ENCODE measurements at regions not wholly inside any gene's neighbourhood (a gene's known extent, or its start where the extent isn't known, plus 50 kb on each side); places are given as distances from the start of the nearest gene placed in this dataset.

DNA sequence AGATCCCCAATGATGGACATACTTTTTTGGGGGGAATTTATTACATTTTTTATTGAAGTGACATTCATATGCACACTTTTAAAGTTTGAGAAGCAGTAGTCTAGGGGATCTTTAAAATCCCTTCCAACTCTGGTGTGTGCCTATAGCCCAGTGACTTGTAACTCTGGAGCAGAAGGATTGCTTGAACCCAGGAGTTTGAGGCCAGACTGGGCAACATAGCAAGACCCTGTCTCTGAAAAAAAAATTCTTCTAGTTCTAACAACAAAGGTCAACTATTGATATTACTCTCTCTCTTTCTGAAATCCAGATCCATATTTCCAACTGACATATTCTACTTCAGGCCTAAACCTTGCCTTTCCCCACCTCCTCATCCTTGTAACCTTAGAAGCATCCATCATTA lies 148.2 kb upstream of the SPRY4 start:
- DNase-seq, result no peak

DNA sequence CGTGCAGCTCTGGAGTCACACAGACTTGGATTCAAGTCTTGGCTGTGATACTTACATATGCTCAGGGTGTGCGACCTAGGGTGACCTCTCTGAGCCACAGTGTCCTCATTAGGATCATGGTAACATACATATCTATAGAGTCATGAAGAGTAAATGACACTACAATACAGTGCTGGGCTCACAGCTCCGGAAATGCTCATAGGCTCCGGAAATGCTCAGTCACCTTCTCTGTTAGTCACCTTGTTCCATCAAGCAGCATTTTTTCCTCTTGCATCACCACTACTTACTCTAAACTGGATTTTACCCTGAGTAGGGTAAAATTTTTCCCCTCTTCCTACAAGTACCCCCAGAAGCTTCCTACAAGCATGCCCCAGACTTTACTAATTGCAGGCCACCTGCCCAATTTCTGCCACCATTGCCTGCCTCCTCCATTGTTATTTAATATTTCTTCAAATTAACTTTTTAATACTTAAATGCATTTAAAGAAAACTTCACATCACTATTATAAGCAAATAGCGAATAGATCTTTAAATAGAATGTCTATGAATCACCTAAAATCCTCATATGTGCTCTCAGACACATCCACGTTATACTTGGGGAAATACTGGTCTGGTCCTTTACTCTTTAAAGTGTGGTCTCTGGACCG lies 147.6 kb upstream of the SPRY4 start:
- no peak for DNase-seq

DNA sequence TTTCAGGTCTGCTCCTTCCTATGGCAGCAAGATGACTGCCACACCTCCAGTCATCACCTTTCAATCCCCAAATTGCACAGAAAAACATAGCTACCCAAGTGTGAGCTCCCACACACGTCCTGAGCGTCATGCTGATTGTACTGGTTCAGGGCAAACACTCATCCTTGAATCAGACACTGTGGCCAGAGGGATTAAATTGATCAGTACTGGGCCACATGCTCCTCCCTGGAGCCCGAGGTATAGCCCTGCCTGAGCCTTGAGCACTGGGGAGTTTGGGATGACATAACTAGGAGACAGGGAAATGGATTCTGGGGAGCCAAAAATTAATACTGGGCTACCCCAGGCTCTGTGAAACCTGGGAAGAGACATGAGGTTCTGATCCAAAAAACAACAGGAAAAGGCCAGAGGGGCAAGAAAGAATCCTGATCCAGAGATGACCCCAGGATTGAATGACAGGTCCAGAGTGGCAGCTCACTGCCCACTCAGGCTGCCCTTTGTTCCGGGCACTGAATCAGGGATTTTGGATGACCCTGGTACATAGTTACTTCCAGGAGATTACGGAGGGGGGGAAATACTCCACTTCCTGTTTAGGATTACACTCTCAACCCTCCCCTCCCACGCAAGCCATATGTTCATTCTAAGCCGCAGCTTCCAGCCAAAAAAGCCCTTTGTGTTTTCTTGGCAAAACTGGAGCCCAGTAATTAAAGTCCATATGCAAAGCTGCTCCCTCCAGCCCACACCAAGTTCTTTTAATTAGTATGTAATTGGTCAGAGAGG lies 141.6 kb upstream of the SPRY4 start:
- DNase-seq, result peak in 1 of 2 experiments; percentile 48

DNA sequence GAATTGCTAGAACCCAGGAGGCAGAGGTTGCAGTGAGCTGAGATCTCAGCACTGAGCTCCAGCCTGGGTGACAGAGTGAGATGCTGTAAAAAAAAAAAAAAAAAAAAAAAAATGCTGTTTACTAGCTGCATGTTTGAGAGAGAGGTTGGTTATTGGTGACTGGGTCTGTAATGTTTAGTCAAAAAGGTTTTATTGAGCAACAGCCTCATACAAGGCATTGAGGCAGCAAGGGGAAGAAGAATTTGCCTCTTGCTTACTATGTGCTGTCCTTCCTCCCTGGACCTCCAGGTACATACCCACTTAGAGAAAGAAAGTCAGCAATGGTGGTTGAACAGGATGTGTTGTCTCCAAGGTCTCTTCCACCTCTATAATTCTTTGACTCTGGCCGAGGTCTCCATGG lies 140.7 kb upstream of the SPRY4 start:
- no peak for DNase-seq

DNA sequence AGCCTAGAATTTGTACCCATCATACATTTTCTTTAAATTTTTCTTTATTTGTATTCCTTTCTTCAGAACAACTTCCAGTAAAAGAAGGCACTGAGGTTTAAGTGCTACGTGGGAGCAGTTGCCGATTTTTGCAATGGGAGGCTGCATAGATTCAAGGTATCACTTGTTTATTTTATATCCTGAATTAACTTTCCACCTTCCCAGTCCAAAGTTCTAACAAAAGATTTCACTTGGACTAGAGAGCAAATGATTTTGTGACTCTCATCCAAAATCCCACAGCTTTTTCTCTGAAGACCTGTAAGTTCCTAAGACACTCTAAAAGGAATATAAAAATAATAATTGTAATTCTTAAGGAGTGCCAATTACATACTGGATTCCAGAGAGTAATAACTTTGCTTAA lies 139.1 kb upstream of the SPRY4 start:
- DNase-seq, result no peak

DNA sequence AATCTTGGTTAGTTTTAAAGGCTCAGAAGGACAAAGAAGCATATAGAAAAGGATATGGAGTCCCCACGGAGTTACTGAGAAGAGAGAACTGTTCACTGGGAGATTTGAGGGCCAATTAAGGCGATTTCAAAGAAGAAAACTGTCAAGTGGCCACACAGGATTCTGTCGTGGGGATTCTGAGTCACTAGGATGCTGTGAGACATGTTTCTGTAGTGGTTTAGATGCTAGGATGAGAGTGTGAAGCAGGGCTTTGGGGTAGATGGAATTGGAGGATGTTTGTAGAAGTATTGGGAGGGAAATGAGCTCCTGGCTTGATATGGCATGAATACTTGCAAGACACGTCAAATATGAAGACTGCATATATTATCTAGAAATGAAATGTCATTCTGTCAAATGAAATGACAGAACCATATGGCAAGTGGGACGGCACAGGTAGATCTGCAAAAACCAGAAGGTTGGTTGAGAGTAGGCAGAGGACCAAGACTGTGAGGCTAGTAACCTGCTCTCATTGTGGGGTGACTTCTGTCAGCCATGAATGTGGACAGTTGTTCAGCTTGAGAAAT lies 136.3 kb upstream of the SPRY4 start:
- DNase-seq, result no peak

DNA sequence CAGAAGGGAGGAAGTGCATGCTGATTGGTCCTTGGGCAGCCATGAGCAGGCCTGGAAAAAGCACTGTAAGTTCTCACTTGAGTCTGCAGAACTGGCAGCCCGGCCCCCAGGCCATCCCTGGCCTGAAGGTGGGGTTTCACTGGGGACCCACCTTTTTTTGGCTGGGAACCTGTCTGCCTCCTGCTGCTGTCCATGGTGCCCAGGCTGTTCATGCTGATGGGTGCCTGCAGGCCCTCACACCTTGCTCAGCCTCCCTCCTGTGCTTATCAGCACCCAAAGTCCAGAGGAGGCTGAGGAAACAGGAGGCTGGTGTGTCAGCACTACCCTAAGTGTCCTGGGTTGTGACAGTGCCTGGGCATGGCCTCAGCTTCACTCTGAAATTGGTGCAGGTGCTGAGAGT lies 134.4 kb upstream of the SPRY4 start:
- no peak for DNase-seq

DNA sequence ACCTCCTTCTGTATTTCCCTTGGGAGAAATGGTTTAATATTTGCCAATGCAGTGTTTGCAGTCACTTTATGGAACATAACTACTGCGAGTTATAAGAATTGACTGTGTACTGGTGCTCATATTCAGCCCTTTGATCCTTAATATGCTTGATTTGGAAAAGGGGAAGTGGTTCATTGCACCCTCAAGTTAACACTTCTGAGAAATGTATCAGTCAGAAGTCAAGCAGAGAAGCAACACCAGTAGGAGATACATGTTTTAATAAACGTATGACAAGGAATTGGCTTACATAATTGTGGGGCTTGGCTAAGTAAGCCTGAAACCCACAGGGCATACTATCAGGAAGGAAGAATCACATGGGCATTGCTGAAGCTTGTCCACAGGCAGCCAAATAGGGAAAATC lies 131.0 kb upstream of the SPRY4 start:
- no peak for DNase-seq

DNA sequence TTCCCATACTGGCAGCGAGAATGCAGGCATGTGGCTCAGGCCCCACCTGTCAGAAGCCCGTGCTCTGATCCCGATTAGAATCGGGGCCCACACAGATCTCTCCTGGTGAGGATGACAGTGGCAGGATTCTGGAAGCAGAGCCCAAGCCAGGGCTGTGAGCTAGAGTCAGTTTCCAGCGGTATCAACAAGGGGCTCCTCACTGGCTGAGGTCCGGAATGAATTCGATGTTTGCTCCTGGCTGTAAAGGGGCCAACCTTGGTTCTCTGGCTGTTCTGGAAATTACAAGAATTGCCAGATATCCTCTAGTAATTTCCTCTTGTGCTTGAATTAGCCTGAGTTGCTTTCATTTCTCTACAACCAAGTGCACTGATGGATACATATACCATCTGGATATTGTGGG lies 129.1 kb upstream of the SPRY4 start:
- DNase-seq, result no peak

DNA sequence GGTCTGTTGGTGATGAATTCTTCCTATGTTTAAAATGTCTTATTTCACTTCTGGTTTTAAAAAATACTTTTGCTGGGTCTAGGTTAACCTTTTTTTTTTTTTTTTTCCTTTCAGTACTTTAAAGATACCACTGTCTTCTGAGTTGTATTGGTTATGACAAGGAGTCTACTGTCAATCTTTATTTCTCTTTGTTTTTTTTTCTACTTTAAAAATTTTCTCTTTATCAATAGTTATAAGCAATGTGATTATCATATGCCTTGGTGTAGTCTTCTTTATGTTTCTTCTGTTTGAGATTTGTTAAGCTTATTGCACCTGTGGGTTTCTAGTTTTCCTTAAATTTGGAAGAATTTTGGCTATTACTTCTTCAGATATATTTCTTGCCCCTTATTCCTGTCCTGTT lies 125.6 kb upstream of the SPRY4 start:
- DNase-seq, result no peak

DNA sequence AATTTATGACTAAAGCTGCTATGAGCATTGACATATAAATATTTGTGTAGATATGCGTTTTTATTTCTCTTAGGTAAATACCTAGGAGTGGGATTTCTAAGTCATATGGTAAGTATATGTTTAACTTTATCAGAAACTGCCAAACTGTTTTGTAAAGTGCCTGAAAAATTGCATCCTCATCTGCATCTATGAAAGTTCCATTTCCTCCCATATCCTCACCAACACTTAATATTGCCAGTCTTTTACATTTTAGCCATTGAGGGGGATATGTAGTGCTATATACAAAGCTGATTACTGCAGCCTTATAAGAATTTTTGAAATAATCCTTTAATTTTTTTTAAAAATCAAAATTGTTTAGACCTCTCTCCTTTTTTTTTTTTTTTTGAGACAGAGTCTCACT lies 123.1 kb upstream of the SPRY4 start:
- no peak for DNase-seq

DNA sequence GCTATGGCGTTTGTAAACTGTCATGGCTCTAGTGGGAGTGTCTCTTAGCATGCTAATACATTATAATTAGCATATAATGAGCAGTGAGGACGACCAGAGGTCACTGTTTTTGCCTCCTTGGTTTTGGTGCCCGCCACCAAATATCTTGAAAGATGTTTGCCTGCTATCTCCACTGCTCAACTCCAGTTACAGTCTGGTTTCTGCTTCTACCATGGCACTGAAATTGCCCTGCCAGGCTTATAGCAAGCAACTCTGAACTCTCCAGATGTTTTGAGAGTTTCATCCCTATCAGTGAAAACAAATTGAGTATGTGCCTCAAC lies 122.1 kb upstream of the SPRY4 start:
- DNase-seq, result no peak

DNA sequence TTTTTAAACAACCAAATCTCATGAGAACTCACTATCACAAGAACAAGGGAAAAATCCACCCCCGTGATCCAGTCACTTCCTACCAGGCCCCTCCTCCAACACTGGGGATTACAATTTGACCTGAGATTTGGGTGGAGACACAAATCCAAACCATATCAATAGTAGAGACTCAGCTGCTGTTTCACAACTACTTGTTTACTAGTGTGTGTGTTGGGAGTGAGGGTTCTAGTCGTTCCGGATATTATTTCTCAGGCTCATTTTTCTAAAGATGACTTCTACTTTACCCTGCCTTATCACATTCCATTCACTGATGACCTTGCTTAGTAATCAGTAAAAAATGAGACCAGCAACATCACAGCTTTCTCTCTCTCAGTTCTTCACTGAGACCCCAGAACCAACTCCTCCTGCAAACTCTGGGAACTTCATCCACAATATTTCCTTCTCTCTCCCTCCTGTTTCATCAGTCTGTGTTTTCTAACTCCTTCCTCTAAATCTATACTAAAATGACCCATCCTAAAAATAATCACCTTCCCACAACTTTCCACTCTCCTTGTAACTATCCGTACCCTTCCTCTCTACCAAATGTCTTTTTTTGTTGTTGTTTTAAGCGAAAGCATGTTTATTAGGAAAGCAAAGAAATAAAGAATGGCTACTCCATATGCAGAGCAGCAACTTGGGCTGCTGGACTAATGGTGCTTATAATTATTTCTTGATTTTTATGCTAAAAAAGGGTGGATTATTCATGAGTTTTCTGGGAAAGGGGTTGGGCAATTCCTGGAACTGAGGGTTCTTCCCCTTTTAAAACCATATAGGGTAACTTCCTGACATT lies 121.5 kb upstream of the SPRY4 start:
- no peak for DNase-seq

DNA sequence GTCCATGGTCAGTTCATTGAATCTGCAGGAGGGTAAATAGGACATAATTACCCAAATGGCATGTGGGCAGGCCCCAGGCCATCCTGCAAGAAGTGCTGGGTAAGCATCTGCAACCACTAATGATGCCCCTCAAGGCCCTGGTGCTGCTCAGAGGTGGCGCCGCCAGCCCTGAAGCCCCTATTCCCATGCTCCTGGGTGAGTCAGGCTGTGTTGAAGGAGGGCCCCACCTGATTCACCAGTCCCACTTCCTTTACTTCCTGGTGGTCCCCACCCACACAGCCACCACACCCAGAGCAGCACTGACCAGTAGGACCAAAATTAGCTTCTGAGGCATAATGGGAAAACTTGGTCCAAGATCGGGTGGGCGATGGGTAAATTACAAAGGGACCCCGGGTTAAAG lies 120.4 kb upstream of the SPRY4 start:
- DNase-seq, result no peak

DNA sequence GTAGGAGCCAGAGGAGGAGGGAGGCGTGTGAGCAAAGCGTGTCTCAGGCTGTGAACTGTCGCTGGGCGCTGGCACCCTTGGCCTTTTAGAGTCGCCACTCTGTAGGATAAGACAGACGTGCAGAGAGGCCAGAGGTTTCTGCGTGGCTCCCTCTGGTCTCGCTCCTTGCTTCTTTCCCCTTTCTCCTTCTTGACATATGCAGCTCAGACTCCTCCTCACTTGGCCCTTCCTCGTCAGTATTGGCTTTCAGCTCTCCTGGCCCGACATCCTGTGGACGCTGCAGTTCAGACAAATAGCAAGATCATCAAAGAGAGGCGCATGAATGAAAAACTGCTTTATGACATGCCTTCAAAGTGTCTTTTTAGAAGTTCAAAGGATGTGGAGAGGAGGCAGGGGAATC lies 116.8 kb upstream of the SPRY4 start:
- DNase-seq, result no peak

DNA sequence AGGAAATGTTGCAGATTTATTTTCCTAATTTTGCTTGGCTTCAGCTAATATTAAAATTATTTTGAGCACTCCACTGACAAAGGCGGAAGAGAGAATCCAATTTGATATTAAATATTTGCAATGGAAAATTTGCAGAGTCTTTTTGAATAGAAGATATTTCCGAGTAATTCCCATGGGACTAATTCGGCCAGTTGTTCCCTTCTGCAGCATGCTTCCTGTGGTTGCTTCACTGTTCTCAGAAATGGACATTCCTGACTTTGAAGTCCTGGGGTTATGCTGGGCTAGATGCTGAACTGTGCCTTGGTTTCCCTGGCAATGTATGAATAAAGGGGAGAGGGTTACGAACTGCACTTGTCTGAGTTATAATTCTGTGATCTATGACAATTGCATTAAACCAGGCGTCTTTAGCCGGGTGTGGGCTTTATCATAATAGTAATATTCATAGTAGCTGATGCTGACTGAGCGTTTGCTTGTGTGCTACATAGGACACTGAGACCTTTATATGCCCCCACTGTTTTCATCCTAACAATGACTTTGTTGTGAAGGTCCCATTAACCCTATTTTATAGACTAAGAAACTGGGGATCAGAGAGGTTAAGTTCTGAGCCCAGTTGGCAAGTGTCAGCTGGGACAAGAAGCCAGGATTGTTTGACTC lies 114.5 kb upstream of the SPRY4 start:
- DNase-seq, result no peak

DNA sequence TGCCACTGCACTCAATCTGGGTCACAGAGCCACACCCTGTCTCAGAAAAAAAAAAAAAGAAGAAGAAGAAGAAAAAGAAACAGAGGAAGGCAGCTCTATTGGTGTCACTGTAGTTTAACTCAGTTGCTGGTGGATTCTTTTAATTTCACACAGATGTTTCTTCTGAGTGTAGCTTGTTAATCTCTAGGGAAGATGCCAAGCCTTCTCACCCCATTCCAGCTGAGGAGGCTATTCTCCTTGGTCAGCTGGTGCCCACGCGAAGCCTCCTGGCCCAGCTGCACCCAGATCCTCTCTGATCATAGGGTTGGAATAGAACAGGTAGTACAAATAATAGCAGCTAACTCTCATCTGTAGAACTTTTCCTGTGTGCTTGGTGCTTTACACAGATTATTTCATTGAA lies 113.8 kb upstream of the SPRY4 start:
- DNase-seq, result no peak

DNA sequence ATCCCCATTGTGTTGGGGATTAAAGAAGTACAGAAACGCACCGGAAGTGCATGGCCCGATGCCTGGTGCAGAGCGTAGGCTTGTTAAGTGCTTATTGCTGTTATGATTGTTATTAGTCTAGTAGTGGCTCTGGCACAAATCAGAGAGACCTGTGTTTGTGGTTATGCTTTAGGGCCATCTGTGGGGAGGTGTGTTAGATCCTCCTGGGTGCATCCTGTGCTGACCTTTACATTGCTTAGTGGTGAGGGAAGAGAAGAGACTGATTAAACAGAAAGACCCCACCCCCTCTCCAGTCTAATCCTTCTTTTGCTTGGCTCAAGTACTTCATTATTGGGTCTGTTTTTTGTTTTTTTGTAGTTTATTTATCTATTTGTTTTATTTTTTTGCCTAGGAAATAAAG lies 112.7 kb upstream of the SPRY4 start:
- no peak for DNase-seq

DNA sequence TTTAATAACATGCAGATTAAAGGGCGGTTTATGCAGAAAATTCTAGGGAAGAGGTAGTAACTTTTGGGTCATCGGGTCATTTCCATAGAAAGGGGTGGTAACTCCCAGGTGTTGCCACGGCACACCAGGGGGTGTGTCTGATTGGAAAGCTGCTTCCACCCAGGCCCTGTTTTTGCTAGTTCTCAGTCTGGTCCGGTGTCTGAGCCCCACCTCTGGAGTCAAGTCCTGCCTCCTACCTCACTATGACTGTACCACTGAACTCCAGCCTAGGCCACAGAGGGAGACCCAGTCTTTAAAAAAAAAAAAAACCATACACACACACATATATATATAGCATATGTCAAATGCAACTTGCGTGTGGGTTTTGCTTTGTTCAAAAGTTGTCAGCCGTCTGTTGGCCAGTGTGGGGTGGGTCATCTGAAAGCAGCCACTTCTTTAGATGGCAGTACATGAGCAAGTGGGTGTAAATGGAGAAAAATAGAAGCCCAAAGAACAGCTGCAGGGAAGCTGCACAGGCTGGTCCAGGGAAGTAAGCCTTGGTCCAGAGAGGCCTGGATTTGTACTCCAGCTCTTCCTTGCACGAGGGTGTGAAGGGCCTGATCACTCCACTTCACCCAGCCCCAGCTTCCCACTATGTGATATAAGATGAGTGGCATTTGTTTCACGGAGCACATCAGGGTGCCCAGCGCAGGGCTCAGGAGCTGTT lies 110.7 kb upstream of the SPRY4 start:
- DNase-seq, result no peak

DNA sequence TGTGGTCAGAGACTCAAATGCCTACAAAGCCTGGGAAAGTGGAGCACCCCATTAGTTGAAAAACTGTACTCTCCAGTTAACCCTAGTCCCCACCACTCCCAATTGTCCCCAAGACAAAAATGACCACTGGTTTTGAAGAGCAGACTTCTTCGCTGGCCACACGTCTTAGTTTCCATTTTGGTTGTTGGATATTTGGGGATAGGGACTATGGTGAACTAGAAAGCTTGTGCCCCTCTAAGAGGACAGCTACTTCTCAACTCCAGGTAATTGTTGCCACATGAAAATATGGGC lies 109.4 kb upstream of the SPRY4 start:
- no peak for DNase-seq

DNA sequence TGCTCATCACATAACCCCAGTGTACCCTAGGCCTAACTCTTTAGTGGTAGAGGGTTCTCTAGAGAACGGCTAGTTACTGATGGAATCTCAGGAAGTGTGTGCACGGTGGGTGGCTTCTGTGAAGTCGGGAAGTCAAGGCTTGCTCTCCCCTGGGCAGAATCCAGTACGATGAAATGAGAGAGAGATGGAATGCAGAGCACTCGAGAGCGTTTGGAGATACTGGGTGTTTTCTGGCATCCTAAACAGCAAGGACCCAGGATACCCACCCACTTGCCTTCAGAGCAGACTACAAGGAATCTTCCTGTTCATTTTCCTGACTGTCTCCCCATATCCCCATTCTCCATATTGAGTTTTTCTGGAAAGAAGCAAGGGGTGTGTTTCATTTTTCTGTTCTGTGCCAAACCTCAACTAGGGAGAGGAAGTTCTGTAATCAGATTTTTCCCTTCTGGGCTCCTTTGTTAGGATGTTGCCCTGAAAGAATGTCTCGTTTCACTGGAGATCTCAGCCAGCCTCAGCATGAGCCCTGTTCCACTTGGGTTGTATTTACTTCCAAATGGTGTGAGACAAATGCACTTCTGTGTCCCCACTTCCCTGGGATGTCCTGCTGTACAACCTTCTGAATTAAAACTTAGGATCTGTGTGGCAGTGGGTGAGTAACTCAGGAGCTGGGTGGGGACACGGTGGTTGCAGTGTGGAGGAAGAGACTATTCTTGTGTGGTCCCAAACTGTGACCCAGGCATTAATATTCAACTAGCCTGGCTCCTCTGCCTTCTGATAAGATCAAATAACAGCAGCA lies 108.9 kb upstream of the SPRY4 start:
- DNase-seq, result no peak

DNA sequence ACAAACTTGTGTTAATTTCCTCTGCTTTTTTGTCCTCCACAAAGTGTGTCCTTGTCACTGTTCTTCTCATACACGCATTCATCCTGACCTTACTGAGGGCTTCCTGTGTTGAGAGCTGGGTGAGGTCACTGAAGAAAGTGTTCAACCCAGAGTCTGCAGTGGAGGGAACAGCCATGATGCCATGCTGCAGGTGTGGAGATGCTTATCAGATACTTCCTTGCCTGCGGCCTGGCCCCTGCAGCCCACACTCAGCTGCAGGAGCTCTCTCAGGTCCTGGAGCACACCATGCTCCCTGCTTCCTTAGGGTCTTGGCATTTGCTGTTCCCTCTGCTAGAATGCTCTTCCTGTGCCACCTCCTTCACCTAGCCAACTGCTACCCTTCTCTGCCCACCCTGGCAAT lies 108.1 kb upstream of the SPRY4 start:
- no peak for DNase-seq

Data from cerebellar nuclear complex (tissue), 1 donor.